ENCODE measurements at regions not wholly inside any gene's neighbourhood (a gene's known extent, or its start where the extent isn't known, plus 50 kb on each side); places are given as distances from the start of the nearest gene placed in this dataset.

DNA sequence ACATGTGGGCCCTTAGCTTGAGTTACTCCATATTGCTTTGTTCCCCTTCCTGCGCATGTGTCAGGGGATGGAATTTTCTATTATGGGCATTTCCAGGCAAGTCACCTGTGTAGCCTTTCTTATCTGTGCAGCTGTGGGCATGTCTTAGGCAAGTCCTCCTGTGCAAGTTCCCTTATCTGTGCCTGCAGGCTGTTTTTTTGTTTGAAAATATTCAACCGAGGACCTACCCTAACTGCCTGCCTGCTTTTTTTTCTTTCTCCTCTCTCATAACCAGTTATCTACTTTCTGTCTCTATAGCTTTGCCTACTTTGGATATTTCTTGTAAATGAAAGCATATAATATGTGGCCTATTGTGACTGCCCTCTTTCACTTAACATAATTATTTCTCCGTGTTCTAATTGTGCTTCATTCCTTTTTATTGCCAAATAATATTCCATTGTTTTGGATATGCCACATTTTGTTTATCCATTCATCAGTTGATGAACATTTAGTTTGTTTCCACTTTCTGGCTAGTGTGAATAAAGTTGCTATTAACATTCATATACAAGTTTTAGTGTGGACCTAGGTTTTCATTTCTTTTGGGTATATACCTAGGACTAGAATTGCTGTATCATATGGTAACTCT, 83.6 kb upstream of the CADM1 start:
- TF ChIP-seq, protein P1, sequence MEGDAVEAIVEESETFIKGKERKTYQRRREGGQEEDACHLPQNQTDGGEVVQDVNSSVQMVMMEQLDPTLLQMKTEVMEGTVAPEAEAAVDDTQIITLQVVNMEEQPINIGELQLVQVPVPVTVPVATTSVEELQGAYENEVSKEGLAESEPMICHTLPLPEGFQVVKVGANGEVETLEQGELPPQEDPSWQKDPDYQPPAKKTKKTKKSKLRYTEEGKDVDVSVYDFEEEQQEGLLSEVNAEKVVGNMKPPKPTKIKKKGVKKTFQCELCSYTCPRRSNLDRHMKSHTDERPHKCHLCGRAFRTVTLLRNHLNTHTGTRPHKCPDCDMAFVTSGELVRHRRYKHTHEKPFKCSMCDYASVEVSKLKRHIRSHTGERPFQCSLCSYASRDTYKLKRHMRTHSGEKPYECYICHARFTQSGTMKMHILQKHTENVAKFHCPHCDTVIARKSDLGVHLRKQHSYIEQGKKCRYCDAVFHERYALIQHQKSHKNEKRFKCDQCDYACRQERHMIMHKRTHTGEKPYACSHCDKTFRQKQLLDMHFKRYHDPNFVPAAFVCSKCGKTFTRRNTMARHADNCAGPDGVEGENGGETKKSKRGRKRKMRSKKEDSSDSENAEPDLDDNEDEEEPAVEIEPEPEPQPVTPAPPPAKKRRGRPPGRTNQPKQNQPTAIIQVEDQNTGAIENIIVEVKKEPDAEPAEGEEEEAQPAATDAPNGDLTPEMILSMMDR (IDR thresholded peaks at IDR 0.05), result no peak
- no peak for TF ChIP-seq POLR2A (IDR thresholded peaks at IDR 0.05)
